HEK293 (cell line): ENCODE measurements at regions not wholly inside any gene's neighbourhood (a gene's known extent, or its start where the extent isn't known, plus 50 kb on each side); places are given as distances from the start of the nearest gene placed in this dataset.

Experiments
- CTCF ChIA-PET: fragments of 350-600 bp; formaldehyde crosslinking; extraction: SDS; loops from one replicate; lab custom pipeline; 2021; ENCODE audit warnings: antibody characterized with exemption; lab: Yijun Ruan, JAX
- POLR2A ChIA-PET: fragments of 300-600 bp; formaldehyde crosslinking; extraction: SDS; loops from one replicate; lab custom pipeline; 2020; ENCODE audit warnings: antibody characterized with exemption, inconsistent platforms; lab: Yijun Ruan, JAX
- H3K27ac ChIP-seq: fragments of 200-500 bp; sonication (Bioruptor generic); 2 replicates; pipeline ENCODE4 v1.5.1; 2014; ENCODE audit warnings: low read depth, low read length, control low read depth, inconsistent platforms; ENCODE audit errors: extremely low read depth
- H3K36me3 ChIP-seq, 2 experiments: fragments of 200-500 bp in 1 of 2; sonication (Bioruptor generic) in 1 of 2; 1 replicate in 1 of 2; 2 replicates in 1 of 2; pipeline ENCODE4 v1.5.1; 2014 to 2017; ENCODE audit warnings: inconsistent platforms in 2 of 2, low read length in 2 of 2; ENCODE audit not compliant: control insufficient read depth in 2 of 2, insufficient read depth in 1 of 2
- H3K4me1 ChIP-seq: fragments of 200-500 bp; sonication (Bioruptor generic); 2 replicates; pipeline ENCODE4 v1.5.1; 2014; ENCODE audit warnings: mild to moderate bottlenecking, low read length, inconsistent platforms; ENCODE audit not compliant: control insufficient read depth, insufficient read depth
- H3K4me3 ChIP-seq: 2 replicates; pipeline ENCODE4 v1.5.1; 2011; ENCODE audit warnings: low read depth, mild to moderate bottlenecking, control low read depth, low read length, moderate library complexity
- H3K9me3 ChIP-seq: fragments of 200-500 bp; sonication (Bioruptor generic); 2 replicates; pipeline ENCODE4 v1.5.1; 2014; ENCODE audit warnings: low read depth, low read length, inconsistent platforms; ENCODE audit not compliant: control insufficient read depth, insufficient read depth
- BCL11A ChIP-seq: fragments of 450-650 bp; formaldehyde crosslinking; IDR thresholded peaks from 2 replicates; pipeline ENCODE4 v1.5.1; 2016; ENCODE audit warnings: low read depth, missing biosample characterization, missing genetic modification characterization
- KLF17 ChIP-seq: fragments of 450-650 bp; formaldehyde crosslinking; IDR thresholded peaks from 2 replicates; pipeline ENCODE4 v1.5.1; 2016; ENCODE audit warnings: missing biosample characterization, missing genetic modification characterization
- PRDM1 ChIP-seq: fragments of 450-650 bp; formaldehyde crosslinking; IDR thresholded peaks from 2 replicates; pipeline ENCODE4; 2016; ENCODE audit warnings: missing biosample characterization, missing genetic modification characterization
- ZBTB8A ChIP-seq: fragments of 450-650 bp; formaldehyde crosslinking; IDR thresholded peaks from 2 replicates; pipeline ENCODE4 v1.5.1; 2016; ENCODE audit warnings: missing biosample characterization, missing genetic modification characterization
- ZFHX2 ChIP-seq: fragments of 450-650 bp; formaldehyde crosslinking; conservative IDR thresholded peaks from 2 replicates; pipeline ENCODE4 v1.5.1; 2016; ENCODE audit warnings: missing biosample characterization, missing genetic modification characterization
- ZFP37 ChIP-seq: fragments of 450-650 bp; formaldehyde crosslinking; IDR thresholded peaks from 2 replicates; pipeline ENCODE4 v1.5.1; 2016; ENCODE audit warnings: missing biosample characterization, missing genetic modification characterization
- ZNF132 ChIP-seq: fragments of 450-650 bp; formaldehyde crosslinking; IDR thresholded peaks from 2 replicates; pipeline ENCODE4 v1.5.1; 2017; ENCODE audit warnings: missing biosample characterization, missing genetic modification characterization, borderline replicate concordance
- ZNF175 ChIP-seq: fragments of 450-650 bp; formaldehyde crosslinking; IDR thresholded peaks from 2 replicates; pipeline ENCODE4 v1.5.1; 2016; ENCODE audit warnings: missing biosample characterization, missing genetic modification characterization
- ZNF211 ChIP-seq: fragments of 450-650 bp; formaldehyde crosslinking; IDR thresholded peaks from 2 replicates; pipeline ENCODE4 v1.5.1; 2016; ENCODE audit warnings: low read depth, missing biosample characterization, missing genetic modification characterization
- ZNF23 ChIP-seq: fragments of 450-650 bp; formaldehyde crosslinking; IDR thresholded peaks from 2 replicates; pipeline ENCODE4 v1.5.1; 2016; ENCODE audit warnings: missing biosample characterization, missing genetic modification characterization, borderline replicate concordance
- ZNF311 ChIP-seq: fragments of 450-650 bp; formaldehyde crosslinking; IDR thresholded peaks from 2 replicates; pipeline ENCODE4 v1.5.1; 2017; ENCODE audit warnings: missing biosample characterization, missing genetic modification characterization, borderline replicate concordance
- ZNF354C ChIP-seq: fragments of 450-650 bp; formaldehyde crosslinking; IDR thresholded peaks from 2 replicates; pipeline ENCODE4 v1.5.1; 2016; ENCODE audit warnings: missing biosample characterization, missing genetic modification characterization, low read depth, borderline replicate concordance
- ZNF366 ChIP-seq: fragments of 450-650 bp; formaldehyde crosslinking; conservative IDR thresholded peaks from 2 replicates; pipeline ENCODE4 v1.5.1; 2016; ENCODE audit warnings: missing biosample characterization, missing genetic modification characterization
- ZNF426 ChIP-seq: fragments of 450-650 bp; formaldehyde crosslinking; IDR thresholded peaks from 2 replicates; pipeline ENCODE4 v1.5.1; 2017; ENCODE audit warnings: missing biosample characterization, missing genetic modification characterization, mild to moderate bottlenecking, inconsistent platforms, moderate library complexity
- ZNF433 ChIP-seq: fragments of 450-650 bp; formaldehyde crosslinking; IDR thresholded peaks from 2 replicates; pipeline ENCODE4 v1.5.1; 2016; ENCODE audit warnings: missing biosample characterization, missing genetic modification characterization, low read depth
- ZNF501 ChIP-seq: fragments of 450-650 bp; formaldehyde crosslinking; IDR thresholded peaks from 2 replicates; pipeline ENCODE4 v1.5.1; 2016; ENCODE audit warnings: missing biosample characterization, missing genetic modification characterization
- ZNF558 ChIP-seq: fragments of 450-650 bp; formaldehyde crosslinking; IDR thresholded peaks from 2 replicates; pipeline ENCODE4 v1.5.1; 2016; ENCODE audit warnings: missing biosample characterization, missing genetic modification characterization
- ZNF626 ChIP-seq: fragments of 450-650 bp; sonication (Bioruptor Pico); formaldehyde crosslinking; IDR thresholded peaks from 2 replicates; pipeline ENCODE4 v1.5.1; 2018; ENCODE audit warnings: missing biosample characterization, missing genetic modification characterization, inconsistent platforms
- ZNF658 ChIP-seq: fragments of 450-650 bp; formaldehyde crosslinking; IDR thresholded peaks from 2 replicates; pipeline ENCODE4; 2016; ENCODE audit warnings: missing biosample characterization, missing genetic modification characterization
- ZNF76 ChIP-seq: fragments of 450-650 bp; formaldehyde crosslinking; IDR thresholded peaks from 2 replicates; pipeline ENCODE4; 2016; ENCODE audit warnings: low read depth, missing biosample characterization, missing genetic modification characterization, borderline replicate concordance

DNA sequence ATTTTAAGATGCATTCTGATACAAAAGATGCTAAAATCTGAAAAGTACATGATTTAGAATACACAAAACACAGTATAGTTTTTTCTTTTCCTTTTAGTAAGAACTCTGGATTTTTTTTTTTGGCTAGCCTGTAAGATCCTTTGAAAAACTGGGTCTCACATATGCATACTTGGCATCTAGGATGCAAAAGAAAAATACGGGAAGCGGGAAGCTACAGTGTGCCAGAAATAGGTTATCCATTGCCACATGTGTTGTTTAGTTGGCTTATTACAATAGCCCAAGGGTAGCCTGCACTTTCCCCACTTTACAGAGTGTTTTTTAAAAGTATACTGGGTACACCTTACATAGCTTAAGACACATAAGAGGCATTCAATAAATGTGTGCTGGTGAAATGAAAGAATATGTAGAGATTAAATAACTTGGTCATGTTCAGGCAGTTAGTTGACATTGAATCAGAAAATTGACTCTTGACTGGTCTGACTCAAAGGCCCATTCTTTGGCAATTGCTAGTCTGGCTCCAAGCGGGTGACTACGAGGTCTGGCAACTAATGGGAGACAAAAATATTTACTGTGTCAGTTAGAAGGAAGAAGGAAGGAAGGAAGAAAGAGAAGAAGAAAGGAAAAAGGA is 286.8 kb upstream of the TRIB2 start:
- no peaks in the 10 kb centered on the region for H3K36me3 ChIP-seq
- no peaks in the 10 kb centered on the region for H3K4me1 ChIP-seq
- H3K4me3 ChIP-seq, result no peak overlapping the region
- ChIA-PET CTCF (interaction anchor here (0.6 kb wide), 1 partner anchor 32 kb away, joined by 3 read pairs; no protein-coding TSS in a partner anchor), POLR2A (no interaction called here)
- H3K27ac ChIP-seq, result no peak overlapping the region
- no peaks in the 10 kb centered on the region for H3K9me3 ChIP-seq
- TF ChIP-seq BCL11A, result no peak

DNA sequence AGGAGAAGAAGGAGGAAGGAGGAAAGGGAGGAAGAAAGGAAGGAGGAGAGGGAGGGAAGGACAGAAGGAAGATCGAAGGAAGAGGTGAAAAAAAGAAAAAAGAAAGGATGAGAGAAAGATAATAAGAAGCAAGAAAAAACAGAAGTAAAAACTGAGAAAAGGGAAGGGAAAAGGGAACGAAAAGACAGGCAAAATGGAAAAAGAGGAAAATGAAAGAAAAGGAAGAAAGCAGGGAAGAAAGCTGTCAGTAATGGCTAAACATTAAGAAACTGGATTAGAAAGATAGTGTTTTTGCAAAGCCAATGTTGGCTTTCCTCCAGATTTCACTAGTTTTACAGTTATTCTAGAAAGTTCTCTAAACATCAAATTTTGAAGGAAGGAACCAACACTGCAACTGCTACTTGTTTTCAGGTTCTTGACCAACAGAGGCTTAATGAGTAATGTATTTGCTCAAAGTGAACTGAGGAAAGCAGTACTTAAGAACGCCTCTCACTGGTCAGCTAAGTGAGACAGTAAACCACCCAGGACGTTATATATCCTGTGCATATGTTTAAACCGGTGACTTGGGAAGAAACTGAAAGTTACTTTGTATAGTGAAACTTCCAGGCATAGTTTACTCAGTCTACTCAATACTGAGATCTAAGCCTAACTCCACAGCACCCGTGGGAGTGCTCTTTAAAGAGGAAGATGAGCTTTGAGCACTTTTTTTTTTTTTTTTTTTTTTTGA is 286.2 kb upstream of the TRIB2 start:
- no peaks in the 10 kb centered on the region for H3K4me1 ChIP-seq
- no peak overlapping the region for H3K4me3 ChIP-seq
- TF ChIP-seq ZNF366 (peak; percentile 76), ZNF558 (tag by site-specific recombination) (no peak), PRDM1 (peak; percentile 73)
- H3K27ac ChIP-seq, result no peak overlapping the region
- H3K9me3 ChIP-seq, result no peaks in the 10 kb centered on the region
- ChIA-PET CTCF (interaction anchor here (0.6 kb wide), 1 partner anchor 32 kb away, joined by 3 read pairs; no protein-coding TSS in a partner anchor), POLR2A (no interaction called here)
- no peaks in the 10 kb centered on the region for H3K36me3 ChIP-seq

- no peak overlapping the region for H3K27ac ChIP-seq
- TF ChIP-seq ZNF311 (no peak), KLF17 (tag by site-specific recombination) (no peak), ZNF433 (tag by site-specific recombination) (no peak), ZNF76 (no peak), ZNF23 (tag by site-specific recombination) (no peak), ZNF426 (tag by site-specific recombination) (no peak), ZNF175 (tag by site-specific recombination) (no peak), ZNF132 (no peak), ZNF354C (tag by site-specific recombination) (no peak), ZNF626 (tag by site-specific recombination) (no peak), ZBTB8A (tag by site-specific recombination) (no peak), ZNF211 (tag by site-specific recombination) (no peak), ZFP37 (no peak), ZNF501 (tag by site-specific recombination) (no peak), ZFHX2 (tag by site-specific recombination) (no peak), ZNF658 (tag by site-specific recombination) (no peak)
- no peaks in the 10 kb centered on the region for H3K9me3 ChIP-seq
- ChIA-PET POLR2A (interaction anchor here (0.7 kb wide), 1 partner anchor 19 kb away, joined by 3 read pairs; no protein-coding TSS in a partner anchor), CTCF (interaction anchor here (0.7 to 0.9 kb wide), 3 partner anchors 269 to 569 kb away, joined by 3 to 5 read pairs (median 4); partner anchors contain the start of gene TRIB2)
- H3K4me3 ChIP-seq, result no peak overlapping the region
- H3K4me1 ChIP-seq, result no peaks in the 10 kb centered on the region
- H3K36me3 ChIP-seq, result no peaks in the 10 kb centered on the region
Measured at GRCh38 chr2:12432985-12433625, 283.6 kb upstream of the TRIB2 start.
